Fibroblast of the aortic adventitia (primary cell): ENCODE measurements at regions not wholly inside any gene's neighbourhood (a gene's known extent, or its start where the extent isn't known, plus 50 kb on each side); places are given as distances from the start of the nearest gene placed in this dataset.
"Not testable (repeated sequence)": the region's sequence is repeated elsewhere in the genome, so short reads cannot be mapped to it uniquely, and the experiment has no call there.

Experiments
- DNase-seq: peaks from one replicate; pipeline ENCODE4 v3.0.0-alpha.2; 2010; ENCODE audit warnings: low read depth
- H3K4me3 ChIP-seq: 2 replicates; pipeline ENCODE4 v1.5.1; 2011; ENCODE audit warnings: low read depth, mild to moderate bottlenecking, control low read depth, low read length, moderate library complexity
- TF ChIP-seq, protein P1 (sequence below): IDR thresholded peaks from 2 replicates; pipeline ENCODE4 v1.5.1; 2011; ENCODE audit warnings: mild to moderate bottlenecking, low read length, control low read depth, inconsistent platforms; ENCODE audit not compliant: insufficient read depth

GRCh38 chr2:33696234-33696633, 97.1 kb upstream of the FAM98A start:
- TF ChIP-seq, protein P1, sequence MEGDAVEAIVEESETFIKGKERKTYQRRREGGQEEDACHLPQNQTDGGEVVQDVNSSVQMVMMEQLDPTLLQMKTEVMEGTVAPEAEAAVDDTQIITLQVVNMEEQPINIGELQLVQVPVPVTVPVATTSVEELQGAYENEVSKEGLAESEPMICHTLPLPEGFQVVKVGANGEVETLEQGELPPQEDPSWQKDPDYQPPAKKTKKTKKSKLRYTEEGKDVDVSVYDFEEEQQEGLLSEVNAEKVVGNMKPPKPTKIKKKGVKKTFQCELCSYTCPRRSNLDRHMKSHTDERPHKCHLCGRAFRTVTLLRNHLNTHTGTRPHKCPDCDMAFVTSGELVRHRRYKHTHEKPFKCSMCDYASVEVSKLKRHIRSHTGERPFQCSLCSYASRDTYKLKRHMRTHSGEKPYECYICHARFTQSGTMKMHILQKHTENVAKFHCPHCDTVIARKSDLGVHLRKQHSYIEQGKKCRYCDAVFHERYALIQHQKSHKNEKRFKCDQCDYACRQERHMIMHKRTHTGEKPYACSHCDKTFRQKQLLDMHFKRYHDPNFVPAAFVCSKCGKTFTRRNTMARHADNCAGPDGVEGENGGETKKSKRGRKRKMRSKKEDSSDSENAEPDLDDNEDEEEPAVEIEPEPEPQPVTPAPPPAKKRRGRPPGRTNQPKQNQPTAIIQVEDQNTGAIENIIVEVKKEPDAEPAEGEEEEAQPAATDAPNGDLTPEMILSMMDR: no peak
- DNase-seq: no peak
- H3K4me3 ChIP-seq: no peak overlapping the region

DNA sequence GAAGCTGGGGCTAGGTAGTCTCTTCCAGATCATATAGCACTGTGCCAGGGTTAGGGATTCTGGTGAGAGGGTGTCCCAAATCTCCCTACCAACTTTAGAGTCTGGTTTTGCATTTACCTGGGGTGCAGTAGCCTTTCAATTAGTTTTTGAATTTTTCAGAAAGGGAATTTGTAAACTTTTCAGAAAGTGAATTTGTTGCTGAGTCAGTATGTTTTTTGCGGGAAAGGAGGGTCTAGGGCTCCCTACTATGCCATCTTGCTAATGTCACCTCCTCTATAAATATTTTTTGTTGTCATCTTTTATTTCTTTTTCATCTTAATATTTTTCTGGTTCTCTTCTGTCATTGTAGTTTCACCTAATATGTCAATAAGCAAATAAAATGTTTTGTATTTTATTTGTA, 95.8 kb upstream of the FAM98A start:
- no peak overlapping the region for H3K4me3 ChIP-seq
- DNase-seq: no peak
- TF ChIP-seq, protein P1: no peak

DNA sequence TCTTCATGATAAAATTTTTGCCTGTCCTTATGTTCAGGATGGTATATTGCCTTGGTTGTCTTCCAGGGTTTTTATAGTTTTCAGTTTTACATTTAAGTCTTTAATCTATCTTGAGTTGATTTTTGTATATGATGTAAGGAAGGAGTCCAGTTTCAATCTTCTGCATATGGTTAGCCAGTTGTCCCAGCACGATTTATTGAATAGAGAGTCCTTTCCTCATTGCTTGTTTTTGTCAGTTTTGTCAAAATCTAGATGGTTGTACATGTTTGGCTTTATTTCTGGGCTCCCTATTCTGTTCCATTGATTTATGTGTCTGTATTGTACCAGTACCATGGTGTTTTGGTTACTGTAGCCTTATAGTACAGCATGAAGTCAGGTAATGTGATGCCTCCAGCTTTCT, 91.6 kb upstream of the FAM98A start:
- not testable (repeated sequence) for DNase-seq, H3K4me3 ChIP-seq

- H3K4me3 ChIP-seq: no peak overlapping the region
- DNase-seq: peak; percentile 7
- TF ChIP-seq, protein P1: no peak
These were observed 82.3 kb upstream of the FAM98A start for GRCh38 chr2:33681364-33681757.

- DNase-seq: no peak
- H3K4me3 ChIP-seq: no peak overlapping the region
- TF ChIP-seq, protein P1: no peak
These were observed 81.7 kb upstream of the FAM98A start for GRCh38 chr2:33680644-33681363.

- TF ChIP-seq, protein P1: no peak
- no peak overlapping the region for H3K4me3 ChIP-seq
- DNase-seq: no peak
These were observed 79.3 kb upstream of the FAM98A start for GRCh38 chr2:33678436-33678835.

DNA sequence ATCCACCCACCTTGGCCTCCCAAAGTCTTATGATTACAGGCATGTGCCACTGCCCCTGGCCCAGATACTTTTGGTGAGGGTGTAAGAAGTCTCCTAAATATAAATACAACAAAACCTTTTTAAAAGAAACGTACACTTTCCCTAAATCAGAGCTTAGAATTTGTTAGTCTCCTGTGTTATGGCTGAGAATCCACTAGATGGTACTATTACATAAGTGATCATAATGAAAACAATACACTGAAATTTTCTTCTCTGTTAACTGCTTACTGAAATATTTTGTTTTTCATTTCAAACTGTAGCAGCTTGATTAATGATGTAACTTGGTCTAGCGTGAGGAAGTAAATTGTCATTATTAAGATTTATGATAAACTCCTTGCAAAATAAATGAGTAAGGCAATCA, 74.8 kb upstream of the FAM98A start:
- TF ChIP-seq, protein P1: peak; percentile 28
- no peak overlapping the region for H3K4me3 ChIP-seq
- DNase-seq: peak; percentile 22
